SK-N-SH treated with all-trans-retinoic acid at 6 μM for 48 hours (cell line): ENCODE measurements at regions not wholly inside any gene's neighbourhood (a gene's known extent, or its start where the extent isn't known, plus 50 kb on each side); places are given as distances from the start of the nearest gene placed in this dataset.

Experiments
- ARNTL ChIP-seq: fragments of 450-650 bp; formaldehyde crosslinking; IDR thresholded peaks from 2 replicates; pipeline ENCODE4 v1.5.0; 2020; ENCODE audit warnings: low read depth, mild to moderate bottlenecking, moderate library complexity, borderline replicate concordance
- BACH2 ChIP-seq: fragments of 250-450 bp; sonication (Bioruptor Pico); IDR thresholded peaks from 2 replicates; pipeline ENCODE4 v1.9.0; 2021; ENCODE audit warnings: mild to moderate bottlenecking, borderline replicate concordance
- CSDC2 ChIP-seq: fragments of 250-450 bp; sonication (Bioruptor Pico); IDR thresholded peaks from 2 replicates; pipeline ENCODE4 v1.5.0; 2020; ENCODE audit warnings: mild to moderate bottlenecking, moderate library complexity
- PPARA ChIP-seq: fragments of 250-450 bp; sonication (Bioruptor Pico); IDR thresholded peaks from 2 replicates; pipeline ENCODE4 v1.5.0; 2020; ENCODE audit warnings: mild to moderate bottlenecking, borderline replicate concordance
- RARB ChIP-seq: fragments of 250-450 bp; sonication (Bioruptor Pico); IDR thresholded peaks from 2 replicates; pipeline ENCODE4 v1.8.0; 2021; ENCODE audit warnings: mild to moderate bottlenecking, moderate library complexity
- TCF4 ChIP-seq: fragments of 250-450 bp; sonication (Bioruptor Pico); IDR thresholded peaks from 2 replicates; pipeline ENCODE4 v1.8.0; 2021; ENCODE audit warnings: mild to moderate bottlenecking, moderate library complexity, borderline replicate concordance
- ZNF565 ChIP-seq: fragments of 450-650 bp; formaldehyde crosslinking; conservative IDR thresholded peaks from 2 replicates; pipeline ENCODE4 v1.5.0; 2020; ENCODE audit warnings: low read depth, mild to moderate bottlenecking, moderate library complexity
- ZNF70 ChIP-seq: fragments of 450-650 bp; formaldehyde crosslinking; IDR thresholded peaks from 2 replicates; pipeline ENCODE4 v1.5.0; 2020; ENCODE audit warnings: mild to moderate bottlenecking, moderate library complexity
- TF ChIP-seq, protein P1 (sequence below): fragments of 250-450 bp; sonication (Bioruptor Pico); IDR thresholded peaks from 2 replicates; pipeline ENCODE4 v1.8.0; 2020; ENCODE audit warnings: mild to moderate bottlenecking, moderate library complexity, borderline replicate concordance

DNA sequence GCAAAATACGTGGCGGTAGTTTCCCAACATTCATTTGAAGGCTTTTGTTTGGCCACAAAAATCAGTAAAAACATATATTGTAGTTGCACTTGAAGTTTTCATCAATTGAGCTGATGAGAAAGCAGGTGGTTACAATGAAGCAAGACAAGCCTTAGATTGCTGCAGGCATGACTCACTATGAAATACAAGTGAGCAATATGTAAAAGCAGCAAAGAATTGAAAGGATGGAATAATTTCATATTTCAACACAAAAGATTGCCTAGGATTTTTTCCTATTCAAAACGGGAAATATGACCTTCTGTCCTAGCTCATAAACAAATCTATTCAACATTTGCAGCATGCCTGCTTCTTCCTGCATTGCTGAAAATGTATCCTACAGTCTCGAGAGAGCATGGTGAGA, 190.9 kb upstream of the BANK1 start:
- TF ChIP-seq, protein P1, sequence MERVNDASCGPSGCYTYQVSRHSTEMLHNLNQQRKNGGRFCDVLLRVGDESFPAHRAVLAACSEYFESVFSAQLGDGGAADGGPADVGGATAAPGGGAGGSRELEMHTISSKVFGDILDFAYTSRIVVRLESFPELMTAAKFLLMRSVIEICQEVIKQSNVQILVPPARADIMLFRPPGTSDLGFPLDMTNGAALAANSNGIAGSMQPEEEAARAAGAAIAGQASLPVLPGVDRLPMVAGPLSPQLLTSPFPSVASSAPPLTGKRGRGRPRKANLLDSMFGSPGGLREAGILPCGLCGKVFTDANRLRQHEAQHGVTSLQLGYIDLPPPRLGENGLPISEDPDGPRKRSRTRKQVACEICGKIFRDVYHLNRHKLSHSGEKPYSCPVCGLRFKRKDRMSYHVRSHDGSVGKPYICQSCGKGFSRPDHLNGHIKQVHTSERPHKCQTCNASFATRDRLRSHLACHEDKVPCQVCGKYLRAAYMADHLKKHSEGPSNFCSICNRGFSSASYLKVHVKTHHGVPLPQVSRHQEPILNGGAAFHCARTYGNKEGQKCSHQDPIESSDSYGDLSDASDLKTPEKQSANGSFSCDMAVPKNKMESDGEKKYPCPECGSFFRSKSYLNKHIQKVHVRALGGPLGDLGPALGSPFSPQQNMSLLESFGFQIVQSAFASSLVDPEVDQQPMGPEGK (CRISPR knock-in tag), result no peak
- TF ChIP-seq ARNTL (CRISPR knock-in tag), result no peak
- no peak for TF ChIP-seq BACH2 (CRISPR knock-in tag)
- TF ChIP-seq PPARA (CRISPR knock-in tag), result no peak
- TF ChIP-seq CSDC2 (CRISPR knock-in tag), result no peak
- TF ChIP-seq ZNF70 (CRISPR knock-in tag), result no peak
- no peak for TF ChIP-seq TCF4
- no peak for TF ChIP-seq ZNF565 (CRISPR knock-in tag)
- no peak for TF ChIP-seq RARB (CRISPR knock-in tag)
